Karpas-422 (cell line): ENCODE measurements at regions not wholly inside any gene's neighbourhood (a gene's known extent, or its start where the extent isn't known, plus 50 kb on each side); places are given as distances from the start of the nearest gene placed in this dataset.

ENCODE experiments used
- DNase-seq: peaks from one replicate; pipeline ENCODE4 v3.0.0-alpha.2; 2015
- H2AFZ ChIP-seq: fragments of 200-600 bp; sonication (generic); 2 replicates; pipeline ENCODE4 v1.6.1; 2014; ENCODE audit warnings: antibody characterized with exemption, low read length, mixed read lengths
- H3K27ac ChIP-seq: fragments of 200-600 bp; sonication (generic); 2 replicates; pipeline ENCODE4 v1.5.1; 2014; ENCODE audit warnings: mild to moderate bottlenecking, low read length, moderate library complexity
- H3K27me3 ChIP-seq: fragments of 200-600 bp; sonication (generic); 2 replicates; pipeline ENCODE4 v1.6.1; 2014; ENCODE audit warnings: low read length, mixed read lengths
- H3K36me3 ChIP-seq: fragments of 200-600 bp; sonication (generic); 2 replicates; pipeline ENCODE4 v1.6.1; 2014; ENCODE audit warnings: low read length, mixed read lengths; ENCODE audit not compliant: insufficient read depth
- H3K4me1 ChIP-seq: fragments of 200-600 bp; sonication (generic); 2 replicates; pipeline ENCODE4 v1.6.1; 2014; ENCODE audit warnings: mild to moderate bottlenecking, low read length, mixed read lengths
- H3K4me2 ChIP-seq: fragments of 200-600 bp; sonication (generic); 2 replicates; pipeline ENCODE4 v1.6.1; 2014; ENCODE audit warnings: low read length, low read depth, mild to moderate bottlenecking; ENCODE audit not compliant: poor library complexity, severe bottlenecking
- H3K4me3 ChIP-seq: fragments of 200-600 bp; sonication (generic); 2 replicates; pipeline ENCODE4 v1.5.1; 2014; ENCODE audit warnings: mild to moderate bottlenecking, antibody characterized with exemption, low read length, mixed read lengths
- H3K79me2 ChIP-seq: fragments of 200-600 bp; sonication (generic); 2 replicates; pipeline ENCODE4 v1.6.1; 2014; ENCODE audit warnings: mild to moderate bottlenecking, low read length, mixed read lengths
- H3K9ac ChIP-seq: fragments of 200-600 bp; sonication (generic); 2 replicates; pipeline ENCODE4 v1.6.0; 2014; ENCODE audit warnings: low read length
- H3K9me2 ChIP-seq: fragments of 200-600 bp; sonication (generic), shearing (Covaris generic); replicated peaks from 2 replicates; pipeline ENCODE4 v1.6.0; 2014; ENCODE audit warnings: mild to moderate bottlenecking, low read length, moderate library complexity; ENCODE audit not compliant: insufficient read depth
- H3K9me3 ChIP-seq: fragments of 300-700, 200-600 bp; sonication (generic); 2 replicates; pipeline ENCODE4 v1.6.1; 2014; ENCODE audit warnings: low read length, mixed read lengths
- H4K20me1 ChIP-seq: fragments of 200-600 bp; sonication (generic); 2 replicates; pipeline ENCODE4 v1.6.1; 2014; ENCODE audit warnings: mild to moderate bottlenecking, antibody characterized with exemption, low read length, low read depth; ENCODE audit not compliant: insufficient read depth

DNA sequence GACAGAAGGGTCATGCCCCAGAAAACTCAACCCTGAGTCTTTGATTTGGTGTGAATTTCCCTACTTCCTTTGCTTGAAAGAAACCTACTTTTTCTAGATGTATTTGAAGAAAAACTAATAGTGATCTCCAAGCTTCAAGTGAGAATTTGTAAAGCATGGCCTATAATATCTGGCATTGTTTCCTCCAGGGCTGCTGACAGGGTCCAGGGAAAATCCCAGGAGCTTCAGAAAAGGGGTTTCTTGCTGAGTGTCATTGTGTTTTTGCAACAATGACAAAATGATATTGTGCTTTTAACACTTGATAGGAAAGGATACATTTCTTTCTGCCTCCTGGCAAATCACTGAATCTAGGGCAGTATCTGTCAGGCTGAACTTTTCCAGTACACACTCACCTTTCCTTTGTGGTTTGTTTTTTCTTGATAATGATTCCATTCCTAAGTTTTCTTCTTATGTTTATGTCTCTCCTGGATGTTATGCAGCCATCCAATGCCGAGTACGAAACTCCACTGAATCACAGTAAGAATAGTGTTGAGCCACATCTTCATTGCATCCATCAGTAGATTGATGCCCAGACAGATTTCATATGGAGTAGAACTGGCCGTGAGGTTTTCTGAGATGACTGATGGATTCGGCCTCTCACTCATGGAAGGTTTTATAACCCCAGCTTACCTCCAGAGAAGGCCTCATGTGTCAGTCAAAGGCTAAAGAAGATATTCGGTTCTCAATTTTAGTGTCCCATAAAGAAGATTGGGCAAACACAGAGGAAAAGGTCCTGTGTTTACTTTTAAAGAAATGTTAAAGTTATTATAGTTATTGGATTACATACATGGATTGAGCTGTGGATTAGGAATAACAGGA, 76.9 kb upstream of the STEAP1B start:
- H3K9me3 ChIP-seq, result no peaks in the 10 kb centered on the region
- H3K27ac ChIP-seq, result no peak overlapping the region
- DNase-seq, result no peak
- peaks cover 9% of the 10 kb centered on the region for H3K4me1 ChIP-seq
- no peak overlapping the region for H3K9ac ChIP-seq
- H3K4me3 ChIP-seq, result no peak overlapping the region
- H4K20me1 ChIP-seq, result no peaks in the 10 kb centered on the region
- H3K27me3 ChIP-seq, result no peaks in the 10 kb centered on the region
- H3K9me2 ChIP-seq, result no peaks in the 10 kb centered on the region
- no peak overlapping the region for H2AFZ ChIP-seq
- H3K4me2 ChIP-seq, result no peak overlapping the region
- H3K36me3 ChIP-seq, result no peaks in the 10 kb centered on the region
- no peaks in the 10 kb centered on the region for H3K79me2 ChIP-seq

DNA sequence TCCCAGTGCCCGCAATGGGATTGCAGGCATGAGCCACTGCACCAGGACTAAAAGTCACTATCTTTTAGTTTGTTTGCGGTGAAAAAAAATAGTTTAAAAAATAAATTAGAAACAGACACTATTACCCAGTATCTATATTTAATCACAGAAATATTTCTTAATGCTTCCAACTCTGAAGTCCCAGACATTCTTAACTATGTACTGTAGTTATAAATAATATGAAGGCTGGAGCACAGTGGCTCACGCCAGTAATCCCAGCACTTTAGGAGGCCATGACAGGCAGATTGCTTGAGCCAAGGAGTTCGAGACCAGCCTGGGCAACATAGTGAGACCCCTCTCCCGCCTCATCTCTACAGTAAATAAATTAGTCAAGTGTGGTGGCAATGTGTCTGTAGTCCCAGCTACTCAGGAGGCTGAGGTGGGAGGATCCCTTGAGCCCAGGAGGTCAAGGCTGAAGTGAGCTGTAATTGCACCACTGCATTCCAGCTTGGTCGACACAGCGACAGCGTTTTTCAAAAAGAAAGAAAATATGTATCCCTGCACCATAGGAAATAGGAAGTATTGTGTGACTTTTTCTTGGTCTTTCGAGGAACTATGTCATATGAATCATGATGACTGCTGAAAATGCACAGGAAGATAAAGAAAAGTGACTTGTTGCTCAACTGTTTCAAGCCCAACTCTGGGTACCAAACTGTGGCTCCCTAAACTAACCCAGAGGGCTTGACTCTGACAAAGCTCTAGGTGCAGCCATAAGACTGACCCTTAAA, 74.9 kb upstream of the STEAP1B start:
- H3K79me2 ChIP-seq, result no peaks in the 10 kb centered on the region
- no peaks in the 10 kb centered on the region for H3K27me3 ChIP-seq
- no peaks in the 10 kb centered on the region for H3K36me3 ChIP-seq
- H3K4me2 ChIP-seq, result no peak overlapping the region
- no peaks in the 10 kb centered on the region for H4K20me1 ChIP-seq
- no peak overlapping the region for H3K27ac ChIP-seq
- no peak overlapping the region for H3K9ac ChIP-seq
- peaks cover 9% of the 10 kb centered on the region for H3K4me1 ChIP-seq
- H3K4me3 ChIP-seq, result no peak overlapping the region
- H2AFZ ChIP-seq, result no peak overlapping the region
- H3K9me3 ChIP-seq, result no peaks in the 10 kb centered on the region
- no peak for DNase-seq
- H3K9me2 ChIP-seq, result no peaks in the 10 kb centered on the region

DNA sequence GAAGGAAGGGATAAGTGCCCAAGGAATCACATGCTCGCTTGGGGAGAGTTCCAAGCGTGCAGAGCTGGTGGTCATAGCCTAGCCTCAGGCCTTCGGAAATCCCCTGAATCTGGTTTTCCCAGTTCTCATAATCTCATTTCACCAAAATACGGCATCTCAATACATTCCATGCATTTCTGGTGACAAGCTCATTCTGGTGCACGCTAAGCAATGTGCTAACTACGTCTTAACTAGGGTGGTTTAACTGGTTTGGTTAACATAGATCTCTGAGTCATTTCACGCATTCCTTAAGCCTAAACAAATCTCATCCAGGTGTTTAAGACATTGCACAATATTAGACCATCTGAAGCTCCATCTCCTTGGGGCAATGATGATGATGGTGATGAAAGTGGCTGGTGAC, 72.9 kb upstream of the STEAP1B start:
- Histone ChIP-seq H3K9me2 (no peaks in the 10 kb centered on the region), H3K4me2 (no peak overlapping the region), H3K27ac (no peak overlapping the region), H3K36me3 (no peaks in the 10 kb centered on the region), H3K4me3 (no peak overlapping the region), H3K9ac (no peak overlapping the region), H3K9me3 (no peaks in the 10 kb centered on the region), H4K20me1 (no peaks in the 10 kb centered on the region), H3K79me2 (no peaks in the 10 kb centered on the region), H3K27me3 (no peaks in the 10 kb centered on the region), H3K4me1 (peaks cover 6% of the 10 kb centered on the region), H2AFZ (no peak overlapping the region)
- no peak for DNase-seq

DNA sequence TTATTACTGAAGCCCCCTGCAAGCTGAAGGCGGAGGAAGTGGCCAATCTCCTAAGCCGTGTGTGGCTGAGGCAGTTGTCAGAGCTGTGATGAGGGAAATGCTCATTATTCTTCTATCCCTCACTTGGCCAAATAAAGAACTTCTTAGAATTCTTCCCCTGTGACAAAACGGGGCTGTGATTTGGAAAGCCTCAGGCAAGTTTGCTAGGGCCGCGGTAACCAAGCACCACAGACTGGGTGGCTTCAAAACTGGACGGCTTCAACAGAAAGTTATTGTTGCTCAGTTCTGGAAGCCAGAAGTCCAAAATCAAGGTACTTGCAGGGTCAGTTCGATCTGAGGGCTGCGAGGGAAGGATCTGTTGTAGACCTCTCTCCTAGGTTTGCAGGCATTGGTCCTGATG, 72.3 kb upstream of the STEAP1B start:
- no peak overlapping the region for H3K27ac ChIP-seq
- H3K27me3 ChIP-seq, result no peaks in the 10 kb centered on the region
- H3K4me3 ChIP-seq, result no peak overlapping the region
- H3K36me3 ChIP-seq, result no peaks in the 10 kb centered on the region
- H2AFZ ChIP-seq, result no peak overlapping the region
- H3K9ac ChIP-seq, result no peak overlapping the region
- H4K20me1 ChIP-seq, result no peaks in the 10 kb centered on the region
- no peaks in the 10 kb centered on the region for H3K9me3 ChIP-seq
- no peaks in the 10 kb centered on the region for H3K4me1 ChIP-seq
- no peaks in the 10 kb centered on the region for H3K9me2 ChIP-seq
- no peaks in the 10 kb centered on the region for H3K79me2 ChIP-seq
- H3K4me2 ChIP-seq, result no peak overlapping the region
- no peak for DNase-seq

DNA sequence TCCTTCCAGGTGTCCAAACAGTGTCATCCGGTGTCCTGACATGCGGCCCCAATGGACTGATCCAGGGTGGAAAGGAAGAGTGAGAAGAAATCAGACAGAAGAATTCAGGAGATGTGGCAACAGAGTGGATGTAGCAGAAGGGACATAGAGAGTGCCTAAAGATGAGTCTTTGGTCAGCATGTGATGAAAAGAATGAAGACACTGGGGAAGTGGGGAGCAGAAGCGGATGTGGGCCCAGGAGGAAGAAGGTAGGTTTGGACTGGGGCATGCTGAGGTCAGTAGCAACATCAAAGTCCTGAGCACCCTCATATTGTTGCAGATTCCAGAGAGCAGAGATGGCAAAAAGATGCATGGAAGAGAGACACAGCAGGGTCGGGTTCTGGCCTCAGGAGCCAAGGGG, 71.8 kb upstream of the STEAP1B start:
- no peak overlapping the region for H2AFZ ChIP-seq
- no peak overlapping the region for H3K9ac ChIP-seq

DNA sequence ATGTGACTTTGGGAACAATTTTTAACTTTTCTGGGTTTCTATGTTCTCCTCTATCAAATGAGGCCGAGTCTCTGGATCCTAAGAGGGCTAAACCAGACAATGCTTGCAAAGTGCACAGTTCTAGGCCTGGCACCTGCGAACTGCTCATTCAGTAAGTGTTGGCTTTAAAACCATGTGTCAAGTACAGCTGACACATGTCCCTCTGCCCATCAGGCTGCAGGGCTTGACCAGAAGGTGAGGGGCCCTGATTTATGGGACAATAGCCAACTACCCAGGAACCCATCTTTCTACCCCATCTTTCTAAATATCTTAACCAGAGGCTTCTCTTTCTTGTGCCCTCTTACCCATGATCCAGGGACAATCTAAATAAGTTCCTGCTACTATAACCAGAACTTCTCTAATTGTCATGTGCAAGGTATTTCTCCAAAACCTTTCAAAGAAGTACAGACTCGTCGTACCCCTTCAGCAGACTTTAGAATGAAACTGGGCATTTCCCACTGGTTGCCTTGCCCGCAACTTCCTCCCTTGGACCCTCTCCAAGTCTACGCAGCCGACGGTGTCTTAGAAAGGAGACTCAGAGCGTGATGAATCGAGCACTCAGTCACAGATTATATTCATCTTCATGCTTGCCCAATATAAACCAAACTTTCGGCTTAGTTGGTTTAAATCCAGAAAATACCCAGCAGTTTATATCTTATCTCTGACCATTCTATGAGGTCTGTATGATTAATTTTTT, 69.8 kb upstream of the STEAP1B start:
- no peak overlapping the region for H2AFZ ChIP-seq
- no peaks in the 10 kb centered on the region for H3K9me3 ChIP-seq
- H3K4me1 ChIP-seq, result peaks cover 12% of the 10 kb centered on the region
- DNase-seq, result no peak
- H3K9ac ChIP-seq, result no peak overlapping the region
- H3K9me2 ChIP-seq, result no peaks in the 10 kb centered on the region
- H3K27me3 ChIP-seq, result no peaks in the 10 kb centered on the region
- no peak overlapping the region for H3K4me3 ChIP-seq
- no peak overlapping the region for H3K27ac ChIP-seq
- H4K20me1 ChIP-seq, result no peaks in the 10 kb centered on the region
- H3K79me2 ChIP-seq, result no peaks in the 10 kb centered on the region
- H3K4me2 ChIP-seq, result no peak overlapping the region
- H3K36me3 ChIP-seq, result no peaks in the 10 kb centered on the region

More for the DNA sequence above, 71.8 kb upstream of the STEAP1B start:
- Histone ChIP-seq H3K79me2 (no peaks in the 10 kb centered on the region), H3K9me2 (no peaks in the 10 kb centered on the region), H4K20me1 (no peaks in the 10 kb centered on the region), H3K4me3 (no peak overlapping the region), H3K9me3 (no peaks in the 10 kb centered on the region), H3K4me1 (no peaks in the 10 kb centered on the region), H3K27ac (no peak overlapping the region), H3K4me2 (no peak overlapping the region), H3K27me3 (no peaks in the 10 kb centered on the region), H3K36me3 (no peaks in the 10 kb centered on the region)
- no peak for DNase-seq

DNA sequence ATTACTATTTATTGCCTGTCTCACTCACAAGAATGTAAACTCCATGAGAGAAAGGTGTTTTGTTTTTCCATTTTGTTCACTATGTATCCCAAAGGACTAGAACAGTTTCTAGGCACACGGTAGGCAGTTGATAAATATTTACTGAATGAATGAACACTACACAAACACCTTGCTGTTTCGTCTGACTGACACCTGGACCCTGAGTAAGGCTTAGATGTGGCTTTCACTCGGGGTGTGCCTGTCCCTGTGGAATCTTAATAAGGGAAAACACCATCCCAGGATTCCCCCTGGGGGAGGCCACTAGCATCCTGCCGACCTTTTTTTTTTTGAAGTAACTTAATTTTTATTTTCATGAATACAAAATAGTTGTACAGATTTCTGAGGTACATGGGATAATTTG, 66.6 kb upstream of the STEAP1B start:
- no peak overlapping the region for H3K9ac ChIP-seq
- no peak overlapping the region for H2AFZ ChIP-seq
- no peak overlapping the region for H3K4me2 ChIP-seq
- H3K36me3 ChIP-seq, result no peaks in the 10 kb centered on the region
- H3K4me1 ChIP-seq, result peaks cover 25% of the 10 kb centered on the region
- no peaks in the 10 kb centered on the region for H3K27me3 ChIP-seq
- H3K9me2 ChIP-seq, result no peaks in the 10 kb centered on the region
- no peaks in the 10 kb centered on the region for H3K79me2 ChIP-seq
- H4K20me1 ChIP-seq, result no peaks in the 10 kb centered on the region
- no peak overlapping the region for H3K4me3 ChIP-seq
- H3K9me3 ChIP-seq, result no peaks in the 10 kb centered on the region
- DNase-seq, result no peak
- no peak overlapping the region for H3K27ac ChIP-seq

DNA sequence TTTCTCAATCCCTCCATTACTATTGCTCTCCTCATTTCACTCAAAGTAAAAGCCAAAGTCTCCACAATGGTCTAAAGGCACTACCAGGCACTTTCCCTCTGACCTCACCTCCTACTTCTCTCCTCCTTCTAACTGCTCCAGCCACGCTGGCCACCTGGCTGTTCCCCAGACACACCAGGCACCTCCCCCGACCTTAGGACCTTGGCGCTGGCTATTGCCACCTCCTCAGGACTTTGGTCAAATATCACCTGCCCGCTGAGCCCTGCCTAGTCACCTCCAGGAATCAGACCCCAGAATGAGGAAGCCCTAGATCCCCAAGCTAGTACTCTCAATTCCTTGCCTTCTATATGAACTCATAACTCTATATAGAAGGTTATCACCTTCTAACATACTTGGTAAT, 66.2 kb upstream of the STEAP1B start:
- no peak for DNase-seq
- no peaks in the 10 kb centered on the region for H4K20me1 ChIP-seq
- no peak overlapping the region for H3K4me2 ChIP-seq
- no peaks in the 10 kb centered on the region for H3K36me3 ChIP-seq
- no peak overlapping the region for H2AFZ ChIP-seq
- H3K79me2 ChIP-seq, result no peaks in the 10 kb centered on the region
- H3K9ac ChIP-seq, result no peak overlapping the region
- H3K4me3 ChIP-seq, result no peak overlapping the region
- peaks cover 25% of the 10 kb centered on the region for H3K4me1 ChIP-seq
- no peak overlapping the region for H3K27ac ChIP-seq
- H3K9me2 ChIP-seq, result no peaks in the 10 kb centered on the region
- no peaks in the 10 kb centered on the region for H3K27me3 ChIP-seq
- no peaks in the 10 kb centered on the region for H3K9me3 ChIP-seq
